H9 (cell line): ENCODE measurements at regions not wholly inside any gene's neighbourhood (a gene's known extent, or its start where the extent isn't known, plus 50 kb on each side); places are given as distances from the start of the nearest gene placed in this dataset.

Experiments used
- DNase-seq: peaks from one replicate; pipeline ENCODE4 v3.0.0-alpha.2; 2017
- H2AFZ ChIP-seq: one replicate; pipeline ENCODE4 v1.6.1; 2013; ENCODE audit warnings: mild to moderate bottlenecking, low read length, control low read depth, moderate library complexity
- H2AK5ac ChIP-seq: 2 replicates; pipeline ENCODE4 v1.6.1; 2013; ENCODE audit warnings: low read length, control low read depth, mixed read lengths; ENCODE audit not compliant: insufficient read length
- H2BK120ac ChIP-seq: one replicate; pipeline ENCODE4 v1.6.1; 2013; ENCODE audit warnings: low read depth, mild to moderate bottlenecking, low read length, control low read depth, inconsistent platforms; ENCODE audit not compliant: poor library complexity, severe bottlenecking
- H2BK12ac ChIP-seq: 2 replicates; pipeline ENCODE4 v1.6.1; 2013; ENCODE audit warnings: low read length, control low read depth, mixed read lengths, low read depth; ENCODE audit not compliant: insufficient read length
- H2BK15ac ChIP-seq: 2 replicates; pipeline ENCODE4 v1.6.1; 2013; ENCODE audit warnings: low read depth, low read length, control low read depth
- H2BK20ac ChIP-seq: one replicate; pipeline ENCODE4 v1.6.1; 2013; ENCODE audit warnings: low read depth, mild to moderate bottlenecking, low read length, control low read depth, inconsistent platforms; ENCODE audit not compliant: poor library complexity, severe bottlenecking
- H2BK5ac ChIP-seq: 2 replicates; pipeline ENCODE4 v1.6.1; 2013; ENCODE audit warnings: low read length, control low read depth, mixed read lengths; ENCODE audit not compliant: insufficient read length
- H3K14ac ChIP-seq: 2 replicates; pipeline ENCODE4 v1.6.1; 2013; ENCODE audit warnings: low read length, control low read depth; ENCODE audit not compliant: insufficient read depth
- H3K18ac ChIP-seq: 2 replicates; pipeline ENCODE4 v1.6.1; 2013; ENCODE audit warnings: low read depth, mild to moderate bottlenecking, mixed read lengths, low read length, control low read depth; ENCODE audit not compliant: insufficient read length
- H3K23ac ChIP-seq: 2 replicates; pipeline ENCODE4 v1.6.1; 2013; ENCODE audit warnings: low read length, control low read depth, mixed read lengths, low read depth; ENCODE audit not compliant: insufficient read length
- H3K23me2 ChIP-seq: 2 replicates; pipeline ENCODE4 v1.6.1; 2013; ENCODE audit warnings: low read depth, mild to moderate bottlenecking, mixed read lengths, low read length, control low read depth; ENCODE audit not compliant: insufficient read length, poor library complexity, severe bottlenecking
- H3K27ac ChIP-seq: 2 replicates; pipeline ENCODE4 v1.5.1; 2013; ENCODE audit warnings: low read length, control low read depth, mixed read lengths, low read depth; ENCODE audit not compliant: insufficient read length
- H3K27me3 ChIP-seq: 2 replicates; pipeline ENCODE4 v1.6.1; 2013; ENCODE audit warnings: low read length, control low read depth, inconsistent platforms; ENCODE audit not compliant: insufficient read depth
- H3K4ac ChIP-seq: 2 replicates; pipeline ENCODE4 v1.6.1; 2013; ENCODE audit warnings: low read depth, mild to moderate bottlenecking, control low read depth, inconsistent platforms, low read length, moderate library complexity
- H3K4me1 ChIP-seq: 2 replicates; pipeline ENCODE4 v1.6.1; 2013; ENCODE audit warnings: low read length, control low read depth, inconsistent platforms; ENCODE audit not compliant: insufficient read depth
- H3K4me2 ChIP-seq: 2 replicates; pipeline ENCODE4 v1.6.1; 2013; ENCODE audit warnings: low read length, control low read depth, mixed read lengths; ENCODE audit not compliant: insufficient read length, insufficient read depth
- H3K56ac ChIP-seq: 2 replicates; pipeline ENCODE4 v1.6.1; 2013; ENCODE audit warnings: low read depth, mild to moderate bottlenecking, mixed read lengths, low read length, control low read depth; ENCODE audit not compliant: insufficient read length
- H3K79me1 ChIP-seq: 2 replicates; pipeline ENCODE4 v1.6.1; 2013; ENCODE audit warnings: low read depth, mild to moderate bottlenecking, moderate library complexity, low read length, control low read depth, inconsistent platforms; ENCODE audit not compliant: insufficient read depth, poor library complexity, severe bottlenecking
- H3K79me2 ChIP-seq: 2 replicates; pipeline ENCODE4 v1.6.1; 2013; ENCODE audit warnings: low read length, control low read depth, inconsistent platforms; ENCODE audit not compliant: insufficient read depth
- H3K9ac ChIP-seq: 2 replicates; pipeline ENCODE4 v1.6.1; 2013; ENCODE audit warnings: low read length, control low read depth, mixed read lengths; ENCODE audit not compliant: insufficient read length; ENCODE audit errors: extremely low read depth
- H3K9me3 ChIP-seq: one replicate; pipeline ENCODE4 v1.6.1; 2013; ENCODE audit warnings: low read depth, low read length, inconsistent platforms; ENCODE audit not compliant: control insufficient read depth
- H3T11ph ChIP-seq: one replicate; pipeline ENCODE4 v1.6.1; 2013; ENCODE audit warnings: mild to moderate bottlenecking, low read length, control low read depth, inconsistent platforms
- H4K20me1 ChIP-seq: one replicate; pipeline ENCODE4 v1.6.1; 2013; ENCODE audit not compliant: control insufficient read depth, insufficient read length, insufficient read depth
- H4K5ac ChIP-seq: 2 replicates; pipeline ENCODE4 v1.6.1; 2013; ENCODE audit warnings: low read depth, mild to moderate bottlenecking, mixed read lengths, low read length, control low read depth; ENCODE audit not compliant: insufficient read length
- H4K8ac ChIP-seq: replicated peaks from 2 replicates; pipeline ENCODE4 v1.6.1; 2013; ENCODE audit warnings: low read length, control low read depth, mixed read lengths, low read depth; ENCODE audit not compliant: insufficient read length
- H4K91ac ChIP-seq: 2 replicates; pipeline ENCODE4 v1.6.1; 2013; ENCODE audit warnings: low read depth, mild to moderate bottlenecking, moderate library complexity, mixed read lengths, low read length, control low read depth; ENCODE audit not compliant: insufficient read length
- H3K27ac Mint-ChIP-seq, 3 experiments: 2 replicates in 2 of 3; 3 replicates in 1 of 3; pipeline ENCODE4 v1.8.0; 2020 to 2021; ENCODE audit warnings: mixed read lengths in 3 of 3, mild to moderate bottlenecking in 1 of 3, moderate library complexity in 1 of 3
- H3K27me3 Mint-ChIP-seq: 2 replicates; pipeline ENCODE4 v1.8.0; 2021; ENCODE audit warnings: low read depth, mild to moderate bottlenecking, moderate library complexity, mixed read lengths
- H3K36me3 Mint-ChIP-seq, 3 experiments: 2 replicates in 2 of 3; 3 replicates in 1 of 3; pipeline ENCODE4 v1.8.0; 2020 to 2021; ENCODE audit warnings: low read depth in 3 of 3, mixed read lengths in 3 of 3; ENCODE audit not compliant: insufficient read depth in 1 of 3
- H3K4me1 Mint-ChIP-seq, 2 experiments: 2 replicates each; pipeline ENCODE4 v1.8.0; 2020; ENCODE audit warnings: mixed read lengths in 2 of 2
- H3K4me3 Mint-ChIP-seq, 2 experiments: 2 replicates in 1 of 2; 3 replicates in 1 of 2; pipeline ENCODE4 v1.8.0; 2020 to 2021; ENCODE audit warnings: mild to moderate bottlenecking in 2 of 2, mixed read lengths in 2 of 2, moderate library complexity in 1 of 2
- H3K9me3 Mint-ChIP-seq, 2 experiments: 2 replicates in 1 of 2; 3 replicates in 1 of 2; pipeline ENCODE4 v1.8.0; 2020; ENCODE audit warnings: mild to moderate bottlenecking in 2 of 2, mixed read lengths in 2 of 2, moderate library complexity in 1 of 2
- WGBS: extraction: QIAGEN DNeasy Blood & Tissue Kit; methylation state at CpG from one replicate; pipeline ENCODE4 v1.1.7; 2013; ENCODE audit warnings: missing lambda C conversion rate, low lambda C conversion rate, mixed read lengths; ENCODE audit not compliant: insufficient read length; ENCODE audit errors: extremely low coverage; 5-methylcytosine and 5-hydroxymethylcytosine counted together
- TF ChIP-seq, protein P1 (sequence below): fragments of 200-600 bp; sonication (generic); conservative IDR thresholded peaks from 3 replicates; pipeline ENCODE4 v1.8.0; 2021; ENCODE audit warnings: antibody characterized with exemption, mild to moderate bottlenecking

DNA sequence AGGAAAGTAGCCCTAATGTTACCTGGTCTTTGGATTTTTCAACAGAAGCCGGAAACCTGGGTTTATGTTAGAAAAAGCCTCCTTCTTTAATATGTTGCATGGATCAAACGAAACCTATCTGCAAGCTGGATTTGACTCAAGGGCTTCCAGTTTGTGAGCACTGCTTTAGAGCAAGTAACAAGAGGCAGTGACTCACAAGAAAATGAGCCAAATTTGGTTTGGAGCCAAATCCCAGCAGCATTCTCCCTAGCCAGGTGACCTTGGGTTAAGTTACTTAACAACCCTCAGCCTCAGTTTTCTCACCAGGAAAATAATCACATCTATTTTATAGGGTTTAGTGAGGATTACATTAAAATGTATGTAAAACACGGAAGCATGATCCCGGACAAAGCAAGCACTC is 215.2 kb upstream of the PRICKLE2 start:
- Histone ChIP-seq H3K4me1 (peaks cover 10% of the 10 kb centered on the region; the same call in 1 of the 2 replicates), H2BK5ac (no peak overlapping the region), H2BK20ac (no peak overlapping the region), H3K23ac (no peak overlapping the region), H4K5ac (no peak overlapping the region), H4K20me1 (no peaks in the 10 kb centered on the region), H2AK5ac (no peak overlapping the region), H3K18ac (no peak overlapping the region), H3K56ac (no peak overlapping the region), H3K14ac (no peak overlapping the region), H4K8ac (no peak overlapping the region), H3T11ph (no peak overlapping the region), H2BK15ac (no peak overlapping the region), H3K4ac (no peak overlapping the region), H4K91ac (no peak overlapping the region), H2BK12ac (no peak overlapping the region), H3K79me1 (no peaks in the 10 kb centered on the region), H3K9me3 (no peaks in the 10 kb centered on the region), H3K23me2 (peaks cover 7% of the 10 kb centered on the region), H3K9ac (no peak overlapping the region), H3K79me2 (no peaks in the 10 kb centered on the region), H2AFZ (no peak overlapping the region), H3K27ac (no peak overlapping the region), H3K27me3 (no peaks in the 10 kb centered on the region; the same call in 1 of the 2 replicates), H2BK120ac (no peak overlapping the region), H3K4me2 (no peak overlapping the region)
- Mint-ChIP-seq H3K4me1 (peaks cover 32 to 52% of the 10 kb centered on the region in 2 experiments), H3K27ac (no peak overlapping the region), H3K36me3 (peaks cover 3 to 10% (median 7%) of the 10 kb centered on the region in 3 experiments; a peak in 4 of 7 replicates), H3K4me3 (no peak overlapping the region), H3K9me3 (peaks cover 8 to 10% of the 10 kb centered on the region in 2 experiments; a peak in 4 of 5 replicates), H3K27me3 (peaks cover 19% of the 10 kb centered on the region)
- no peak for DNase-seq
- TF ChIP-seq, protein P1, sequence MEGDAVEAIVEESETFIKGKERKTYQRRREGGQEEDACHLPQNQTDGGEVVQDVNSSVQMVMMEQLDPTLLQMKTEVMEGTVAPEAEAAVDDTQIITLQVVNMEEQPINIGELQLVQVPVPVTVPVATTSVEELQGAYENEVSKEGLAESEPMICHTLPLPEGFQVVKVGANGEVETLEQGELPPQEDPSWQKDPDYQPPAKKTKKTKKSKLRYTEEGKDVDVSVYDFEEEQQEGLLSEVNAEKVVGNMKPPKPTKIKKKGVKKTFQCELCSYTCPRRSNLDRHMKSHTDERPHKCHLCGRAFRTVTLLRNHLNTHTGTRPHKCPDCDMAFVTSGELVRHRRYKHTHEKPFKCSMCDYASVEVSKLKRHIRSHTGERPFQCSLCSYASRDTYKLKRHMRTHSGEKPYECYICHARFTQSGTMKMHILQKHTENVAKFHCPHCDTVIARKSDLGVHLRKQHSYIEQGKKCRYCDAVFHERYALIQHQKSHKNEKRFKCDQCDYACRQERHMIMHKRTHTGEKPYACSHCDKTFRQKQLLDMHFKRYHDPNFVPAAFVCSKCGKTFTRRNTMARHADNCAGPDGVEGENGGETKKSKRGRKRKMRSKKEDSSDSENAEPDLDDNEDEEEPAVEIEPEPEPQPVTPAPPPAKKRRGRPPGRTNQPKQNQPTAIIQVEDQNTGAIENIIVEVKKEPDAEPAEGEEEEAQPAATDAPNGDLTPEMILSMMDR = no peak
- WGBS = no CpG with 5 or more reads among the region's 4 CpGs
